ENCODE measurements at regions not wholly inside any gene's neighbourhood (a gene's known extent, or its start where the extent isn't known, plus 50 kb on each side); places are given as distances from the start of the nearest gene placed in this dataset.

GRCh38 chr2:13034861-13035260, 318.1 kb downstream of the TRIB2 start:
- TF ChIP-seq EZH2phosphoT487 (IDR thresholded peaks at IDR 0.05; ENCODE audit: low read length) (no peak), EZH2 (optimal IDR thresholded peaks at IDR 0.05; ENCODE audit: low read depth, low read length) (no peak)
